HEK293 (cell line): ENCODE measurements at regions not wholly inside any gene's neighbourhood (a gene's known extent, or its start where the extent isn't known, plus 50 kb on each side); places are given as distances from the start of the nearest gene placed in this dataset.

Experiments used
- CTCF ChIA-PET: fragments of 350-600 bp; formaldehyde crosslinking; extraction: SDS; loops from one replicate; lab custom pipeline; 2021; ENCODE audit warnings: antibody characterized with exemption; lab: Yijun Ruan, JAX
- POLR2A ChIA-PET: fragments of 300-600 bp; formaldehyde crosslinking; extraction: SDS; loops from one replicate; lab custom pipeline; 2020; ENCODE audit warnings: antibody characterized with exemption, inconsistent platforms; lab: Yijun Ruan, JAX
- H3K27ac ChIP-seq: fragments of 200-500 bp; sonication (Bioruptor generic); 2 replicates; pipeline ENCODE4 v1.5.1; 2014; ENCODE audit warnings: low read depth, low read length, control low read depth, inconsistent platforms; ENCODE audit errors: extremely low read depth
- H3K36me3 ChIP-seq, 2 experiments: fragments of 200-500 bp in 1 of 2; sonication (Bioruptor generic) in 1 of 2; 1 replicate in 1 of 2; 2 replicates in 1 of 2; pipeline ENCODE4 v1.5.1; 2014 to 2017; ENCODE audit warnings: inconsistent platforms in 2 of 2, low read length in 2 of 2; ENCODE audit not compliant: control insufficient read depth in 2 of 2, insufficient read depth in 1 of 2
- H3K4me1 ChIP-seq: fragments of 200-500 bp; sonication (Bioruptor generic); 2 replicates; pipeline ENCODE4 v1.5.1; 2014; ENCODE audit warnings: mild to moderate bottlenecking, low read length, inconsistent platforms; ENCODE audit not compliant: control insufficient read depth, insufficient read depth
- H3K4me3 ChIP-seq: 2 replicates; pipeline ENCODE4 v1.5.1; 2011; ENCODE audit warnings: low read depth, mild to moderate bottlenecking, control low read depth, low read length, moderate library complexity
- H3K9me3 ChIP-seq: fragments of 200-500 bp; sonication (Bioruptor generic); 2 replicates; pipeline ENCODE4 v1.5.1; 2014; ENCODE audit warnings: low read depth, low read length, inconsistent platforms; ENCODE audit not compliant: control insufficient read depth, insufficient read depth
- ATF2 ChIP-seq: fragments of 450-650 bp; formaldehyde crosslinking; IDR thresholded peaks from 2 replicates; pipeline ENCODE4 v1.5.1; 2016; ENCODE audit warnings: missing biosample characterization, missing genetic modification characterization, low read depth
- FEZF1 ChIP-seq: fragments of 450-650 bp; formaldehyde crosslinking; IDR thresholded peaks from 2 replicates; pipeline ENCODE4 v1.5.1; 2016; ENCODE audit warnings: missing biosample characterization, missing genetic modification characterization
- GLI2 ChIP-seq: fragments of 450-650 bp; formaldehyde crosslinking; IDR thresholded peaks from 2 replicates; pipeline ENCODE4; 2017; ENCODE audit warnings: missing biosample characterization, missing genetic modification characterization, low read depth, borderline replicate concordance
- OVOL3 ChIP-seq: fragments of 450-650 bp; formaldehyde crosslinking; IDR thresholded peaks from 2 replicates; pipeline ENCODE4 v1.5.1; 2016; ENCODE audit warnings: missing biosample characterization, missing genetic modification characterization
- ZBTB10 ChIP-seq: fragments of 450-650 bp; formaldehyde crosslinking; IDR thresholded peaks from 2 replicates; pipeline ENCODE4 v1.5.1; 2016; ENCODE audit warnings: missing biosample characterization, missing genetic modification characterization
- ZBTB26 ChIP-seq: fragments of 450-650 bp; formaldehyde crosslinking; optimal IDR thresholded peaks from 2 replicates; pipeline ENCODE3; 2016; ENCODE audit warnings: missing biosample characterization, mild to moderate bottlenecking, missing genetic modification characterization
- ZBTB6 ChIP-seq: fragments of 450-650 bp; formaldehyde crosslinking; IDR thresholded peaks from 2 replicates; pipeline ENCODE4 v1.5.1; 2017; ENCODE audit warnings: missing biosample characterization, missing genetic modification characterization
- ZBTB8A ChIP-seq: fragments of 450-650 bp; formaldehyde crosslinking; IDR thresholded peaks from 2 replicates; pipeline ENCODE4 v1.5.1; 2016; ENCODE audit warnings: missing biosample characterization, missing genetic modification characterization
- ZEB2 ChIP-seq: fragments of 450-650 bp; formaldehyde crosslinking; IDR thresholded peaks from 2 replicates; pipeline ENCODE4 v1.5.1; 2016; ENCODE audit warnings: missing biosample characterization, missing genetic modification characterization
- ZFP69B ChIP-seq: fragments of 450-650 bp; formaldehyde crosslinking; IDR thresholded peaks from 2 replicates; pipeline ENCODE4 v1.5.1; 2016; ENCODE audit warnings: missing biosample characterization, missing genetic modification characterization
- ZNF114 ChIP-seq: fragments of 450-650 bp; formaldehyde crosslinking; IDR thresholded peaks from 2 replicates; pipeline ENCODE4 v1.5.0; 2017; ENCODE audit warnings: missing biosample characterization, missing genetic modification characterization
- ZNF19 ChIP-seq: fragments of 450-650 bp; formaldehyde crosslinking; IDR thresholded peaks from 2 replicates; pipeline ENCODE4; 2016; ENCODE audit warnings: missing biosample characterization, missing genetic modification characterization, low read depth
- ZNF274 ChIP-seq, 2 experiments: fragments of 200-500 bp in 1 of 2; fragments of 450-650 bp in 1 of 2; sonication (Bioruptor generic) in 1 of 2; formaldehyde crosslinking in 1 of 2; IDR thresholded peaks; 2 replicates each; pipeline versions ENCODE4 v1.5.1 to v1.6.1; 2014 to 2016; ENCODE audit warnings: borderline replicate concordance in 1 of 2, inconsistent platforms in 1 of 2, low read length in 1 of 2, missing biosample characterization in 1 of 2, missing genetic modification characterization in 1 of 2
- ZNF394 ChIP-seq: fragments of 450-650 bp; formaldehyde crosslinking; IDR thresholded peaks from 2 replicates; pipeline ENCODE4 v1.5.1; 2016; ENCODE audit warnings: missing biosample characterization, missing genetic modification characterization, mild to moderate bottlenecking, moderate library complexity, borderline replicate concordance
- ZNF398 ChIP-seq: fragments of 450-650 bp; formaldehyde crosslinking; IDR thresholded peaks from 2 replicates; pipeline ENCODE4 v1.5.1; 2017; ENCODE audit warnings: missing biosample characterization, missing genetic modification characterization
- ZNF404 ChIP-seq: fragments of 450-650 bp; formaldehyde crosslinking; IDR thresholded peaks from 2 replicates; pipeline ENCODE4 v1.5.1; 2017; ENCODE audit warnings: missing biosample characterization, missing genetic modification characterization
- ZNF610 ChIP-seq: fragments of 450-650 bp; formaldehyde crosslinking; IDR thresholded peaks from 2 replicates; pipeline ENCODE4 v1.5.1; 2016; ENCODE audit warnings: missing biosample characterization, missing genetic modification characterization, borderline replicate concordance
- ZNF626 ChIP-seq: fragments of 450-650 bp; sonication (Bioruptor Pico); formaldehyde crosslinking; IDR thresholded peaks from 2 replicates; pipeline ENCODE4 v1.5.1; 2018; ENCODE audit warnings: missing biosample characterization, missing genetic modification characterization, inconsistent platforms
- ZSCAN18 ChIP-seq: fragments of 450-650 bp; formaldehyde crosslinking; IDR thresholded peaks from 2 replicates; pipeline ENCODE4 v1.5.1; 2016; ENCODE audit warnings: missing biosample characterization, missing genetic modification characterization
- ZSCAN4 ChIP-seq: fragments of 450-650 bp; formaldehyde crosslinking; IDR thresholded peaks from 2 replicates; pipeline ENCODE4 v1.5.1; 2017; ENCODE audit warnings: missing biosample characterization, missing genetic modification characterization
- ZXDB ChIP-seq: fragments of 450-650 bp; formaldehyde crosslinking; IDR thresholded peaks from 2 replicates; pipeline ENCODE4 v1.5.1; 2016; ENCODE audit warnings: missing biosample characterization, missing genetic modification characterization

- TF ChIP-seq ZNF404 (tag by site-specific recombination) (no peak), ZBTB26 (tag by site-specific recombination) (no peak), ZNF19 (no peak), ZNF114 (tag by site-specific recombination) (no peak), ZNF626 (no peak), ZNF394 (tag by site-specific recombination) (no peak), ZSCAN4 (no peak)
These were observed 617.3 kb upstream of the GOT2 start (continued) for GRCh38 chr16:59351305-59351903.

- CTCF ChIA-PET, result no interaction called here
- Histone ChIP-seq H3K4me3 (no peak overlapping the region), H3K4me1 (no peaks in the 10 kb centered on the region), H3K36me3 (no peaks in the 10 kb centered on the region), H3K9me3 (no peaks in the 10 kb centered on the region), H3K27ac (no peak overlapping the region)
- TF ChIP-seq ZFP69B (tag by site-specific recombination), result no peak
- TF ChIP-seq ZSCAN18 (tag by site-specific recombination), result no peak
- TF ChIP-seq OVOL3 (tag by site-specific recombination), result no peak
- TF ChIP-seq FEZF1 (tag by site-specific recombination), result no peak
- no peak for TF ChIP-seq GLI2
- no peak for TF ChIP-seq ZNF274 (IDR thresholded peaks at IDR 0.05; ENCODE audit: low read length)
- TF ChIP-seq ZNF274 (tag by site-specific recombination; IDR thresholded peaks at IDR 0.05; ENCODE audit: borderline replicate concordance), result no peak
- no peak for TF ChIP-seq ATF2 (tag by site-specific recombination)
- POLR2A ChIA-PET, result no interaction called here
These were observed 616.6 kb upstream of the GOT2 start for GRCh38 chr16:59350670-59351069.

GRCh38 chr16:59342669-59343068 is 608.6 kb upstream of the GOT2 start:
- POLR2A ChIA-PET, result no interaction called here
- Histone ChIP-seq H3K4me1 (no peaks in the 10 kb centered on the region), H3K36me3 (no peaks in the 10 kb centered on the region), H3K27ac (no peak overlapping the region), H3K4me3 (no peak overlapping the region), H3K9me3 (no peaks in the 10 kb centered on the region)
- CTCF ChIA-PET, result no interaction called here
- TF ChIP-seq ZNF404 (tag by site-specific recombination) (no peak), ZXDB (tag by site-specific recombination) (no peak), ZBTB10 (tag by site-specific recombination) (no peak), ZBTB6 (tag by site-specific recombination) (no peak), ZEB2 (tag by site-specific recombination) (no peak), ZNF610 (no peak), ZNF398 (tag by site-specific recombination) (no peak), ZBTB8A (tag by site-specific recombination) (no peak)
